K562 (cell line): ENCODE measurements at regions not wholly inside any gene's neighbourhood (a gene's known extent, or its start where the extent isn't known, plus 50 kb on each side); places are given as distances from the start of the nearest gene placed in this dataset.

Source experiments
- ATAC-seq: fragments of 200-7000 bp; cut with Tn5 transposase; 3 replicates; pipeline ENCODE4 v1.9.1; 2020; ENCODE audit warnings: moderate library complexity
- BruUV-seq: library from RNA; stranded (reverse); fragments of 400-500 nt; replicated peaks from 2 replicates; lab custom pipeline; 2021; lab: Mats Ljungman, UMichigan
- CTCF ChIA-PET: fragments of 300-600 bp; formaldehyde crosslinking; extraction: SDS; loops from one replicate; lab custom pipeline; 2021; ENCODE audit warnings: low intra/inter-chr PET ratio; lab: Yijun Ruan, JAX
- POLR2A ChIA-PET: fragments of 300-600, 350-650 bp; sonication (Branson Sonifier 250); formaldehyde crosslinking; extraction: SDS; loops from one replicate; lab custom pipeline; 2021; ENCODE audit warnings: antibody characterized with exemption, inconsistent platforms; lab: Yijun Ruan, JAX
- DNase-seq, 4 experiments: peaks; one replicate each; pipeline versions ENCODE4 v3.0.0 to v3.0.0-alpha.2; 2011 to 2018; ENCODE audit warnings: low spot score in 3 of 4, mixed read lengths in 3 of 4; ENCODE audit errors: extremely low read depth in 1 of 4
- FAIRE-seq: peaks from 2 replicates; lab custom pipeline; 2011; peaks lifted over from hg19 to GRCh38; lab: Jason Lieb, UNC
- H2AFZ ChIP-seq: 2 replicates; pipeline ENCODE4 v1.6.0; 2011; ENCODE audit warnings: low read depth, low read length, control low read depth, inconsistent platforms
- H3K27ac ChIP-seq: fragments of 200-600 bp; 3 replicates; pipeline ENCODE4 v1.8.0; 2011; ENCODE audit warnings: low read depth, mild to moderate bottlenecking, control low read depth, inconsistent platforms, low read length, moderate library complexity, mixed read lengths; ENCODE audit errors: extremely low read depth
- H3K27me3 ChIP-seq, 2 experiments: fragments of 300-600 bp in 1 of 2; 2 replicates in 1 of 2; 3 replicates in 1 of 2; pipeline versions ENCODE4 v1.6.0 to v1.8.0; 2011; ENCODE audit warnings: inconsistent platforms in 2 of 2, low read length in 2 of 2, mild to moderate bottlenecking in 1 of 2, mixed read lengths in 1 of 2, moderate library complexity in 1 of 2; ENCODE audit not compliant: control insufficient read depth in 2 of 2, insufficient read depth in 2 of 2
- H3K36me3 ChIP-seq: fragments of 300-600 bp; 3 replicates; pipeline ENCODE4 v1.8.0; 2011; ENCODE audit warnings: mild to moderate bottlenecking, low read length, inconsistent platforms; ENCODE audit not compliant: control insufficient read depth, insufficient read depth
- H3K4me1 ChIP-seq, 2 experiments: fragments of 200-600 bp in 1 of 2; replicated peaks in 1 of 2; 2 replicates in 1 of 2; 3 replicates in 1 of 2; pipeline versions ENCODE4 v1.5.1 to v1.8.0; 2011; ENCODE audit warnings: inconsistent platforms in 2 of 2, low read length in 2 of 2, mild to moderate bottlenecking in 1 of 2, mixed read lengths in 1 of 2, moderate library complexity in 1 of 2; ENCODE audit not compliant: control insufficient read depth in 2 of 2, insufficient read depth in 2 of 2
- H3K4me2 ChIP-seq: 2 replicates; pipeline ENCODE4 v1.6.1; 2011; ENCODE audit warnings: low read length, control low read depth, inconsistent platforms, mixed read lengths; ENCODE audit not compliant: insufficient read depth
- H3K4me3 ChIP-seq: fragments of 200-600 bp; sonication (generic), shearing (Covaris generic); 2 replicates; pipeline ENCODE4 v1.5.1; 2016; ENCODE audit warnings: control low read depth, inconsistent platforms
- H3K79me2 ChIP-seq: fragments of 200-600 bp; 3 replicates; pipeline ENCODE4 v1.8.0; 2011; ENCODE audit warnings: low read length, inconsistent platforms; ENCODE audit not compliant: control insufficient read depth, insufficient read depth
- H3K9ac ChIP-seq, 2 experiments: 2 replicates each; pipeline versions ENCODE4 v1.6.0 to v1.6.1; 2011; ENCODE audit warnings: low read depth in 2 of 2, low read length in 2 of 2, control low read depth in 1 of 2, inconsistent platforms in 1 of 2, mild to moderate bottlenecking in 1 of 2, mixed read lengths in 1 of 2; ENCODE audit not compliant: insufficient read depth in 1 of 2
- H3K9me1 ChIP-seq: one replicate; pipeline ENCODE4 v1.6.0; 2011; ENCODE audit warnings: inconsistent platforms, mild to moderate bottlenecking, low read length, moderate library complexity; ENCODE audit not compliant: control insufficient read depth, insufficient read depth
- H3K9me3 ChIP-seq: replicated peaks from 2 replicates; pipeline ENCODE4 v1.5.1; 2011; ENCODE audit warnings: low read depth, low read length, inconsistent platforms; ENCODE audit not compliant: control insufficient read depth, insufficient read depth
- H4K20me1 ChIP-seq: replicated peaks from 2 replicates; pipeline ENCODE4 v1.6.1; 2011; ENCODE audit warnings: low read length, inconsistent platforms, mixed read lengths; ENCODE audit not compliant: control insufficient read depth, insufficient read depth
- CXXC5 ChIP-seq: fragments of 250-450 bp; sonication (Bioruptor Pico); IDR thresholded peaks from 2 replicates; pipeline ENCODE4 v1.8.0; 2022; ENCODE audit warnings: inconsistent platforms, mild to moderate bottlenecking, moderate library complexity
- EP400 ChIP-seq: fragments of 450-650 bp; IDR thresholded peaks from 2 replicates; pipeline ENCODE4 v1.6.1; 2017; ENCODE audit warnings: antibody characterized with exemption, mild to moderate bottlenecking, moderate library complexity
- FOXA3 ChIP-seq, 2 experiments: fragments of 450-650 bp in 1 of 2; sonication (generic) in 1 of 2; formaldehyde crosslinking; IDR thresholded peaks in 1 of 2; conservative IDR thresholded peaks in 1 of 2; 2 replicates each; pipeline versions ENCODE4 v1.4.0 to v1.8.0; 2020 to 2022; ENCODE audit warnings: mild to moderate bottlenecking in 2 of 2, missing genetic modification reagents in 1 of 2
- KLF6 ChIP-seq: fragments of 250-450 bp; sonication (Bioruptor Pico); IDR thresholded peaks from 2 replicates; pipeline ENCODE4 v1.4.0; 2020; ENCODE audit warnings: mild to moderate bottlenecking, moderate library complexity, borderline replicate concordance
- NFRKB ChIP-seq: fragments of 450-650 bp; IDR thresholded peaks from 2 replicates; pipeline ENCODE4 v1.6.1; 2016; ENCODE audit warnings: low read depth
- NFYB ChIP-seq: IDR thresholded peaks from 2 replicates; pipeline ENCODE4 v1.6.1; 2011; ENCODE audit warnings: mild to moderate bottlenecking, moderate library complexity; ENCODE audit not compliant: insufficient read length; ENCODE audit errors: extremely low read depth
- NR2F6 ChIP-seq: fragments of 450-650 bp; formaldehyde crosslinking; IDR thresholded peaks from 2 replicates; pipeline ENCODE4 v1.4.0; 2020; ENCODE audit warnings: mild to moderate bottlenecking
- PHB ChIP-seq: fragments of 250-450 bp; sonication (Bioruptor Pico); IDR thresholded peaks from 2 replicates; pipeline ENCODE4 v1.5.0; 2021
- PML ChIP-seq: IDR thresholded peaks from 2 replicates; pipeline ENCODE4 v1.6.1; 2012; ENCODE audit warnings: low read length, inconsistent platforms
- TARDBP ChIP-seq: fragments of 450-650 bp; IDR thresholded peaks from 2 replicates; pipeline ENCODE4 v1.6.1; 2016
- ZNF12 ChIP-seq: sonication (generic); formaldehyde crosslinking; IDR thresholded peaks from 2 replicates; pipeline ENCODE4 v1.4.0; 2020; ENCODE audit warnings: mild to moderate bottlenecking, missing genetic modification reagents
- ZNF699 ChIP-seq: fragments of 250-450 bp; sonication (Bioruptor Pico); IDR thresholded peaks from 2 replicates; pipeline ENCODE4 v1.8.0; 2021; ENCODE audit warnings: mild to moderate bottlenecking, moderate library complexity; ENCODE audit not compliant: insufficient replicate concordance
- ZZZ3 ChIP-seq: fragments of 450-650 bp; IDR thresholded peaks from 2 replicates; pipeline ENCODE4 v1.6.1; 2016; ENCODE audit warnings: antibody characterized with exemption, mild to moderate bottlenecking, moderate library complexity
- WGBS: fragments of 100-300 bp; shearing (Covaris generic); methylation state at CpG from one replicate; pipeline ENCODE4 v1.1.6; 2016; ENCODE audit warnings: low coverage, mixed read lengths; ENCODE audit not compliant: insufficient coverage; ENCODE audit errors: missing lambda C conversion rate; 5-methylcytosine and 5-hydroxymethylcytosine counted together
- in situ Hi-C: fragments of 300-500 bp; cut with MboI; formaldehyde crosslinking; loops from 4 replicates; pipeline ENCODE4 v1.15.0; 2018; ENCODE audit warnings: inconsistent platforms, mixed read lengths
- intact Hi-C: fragments of 100-400 bp; cut with micrococcal nuclease; formaldehyde crosslinking; loops from 2 replicates; pipeline ENCODE4 v1.14.2; 2022
- TF ChIP-seq, protein P1 (sequence below): fragments of 450-650 bp; IDR thresholded peaks from 2 replicates; pipeline ENCODE4 v1.6.1; 2016; ENCODE audit warnings: borderline replicate concordance
- TF ChIP-seq, protein P2 (sequence below): IDR thresholded peaks from 2 replicates; pipeline ENCODE4 v1.6.1; 2011; ENCODE audit warnings: borderline replicate concordance, low read depth, mild to moderate bottlenecking, moderate library complexity, low read length; ENCODE audit not compliant: insufficient read depth, poor library complexity, severe bottlenecking
- TF ChIP-seq, protein P3 (sequence below): sonication (generic); formaldehyde crosslinking; IDR thresholded peaks from 2 replicates; pipeline ENCODE4 v1.8.1; 2023; ENCODE audit warnings: missing genetic modification reagents, mild to moderate bottlenecking, borderline replicate concordance

DNA sequence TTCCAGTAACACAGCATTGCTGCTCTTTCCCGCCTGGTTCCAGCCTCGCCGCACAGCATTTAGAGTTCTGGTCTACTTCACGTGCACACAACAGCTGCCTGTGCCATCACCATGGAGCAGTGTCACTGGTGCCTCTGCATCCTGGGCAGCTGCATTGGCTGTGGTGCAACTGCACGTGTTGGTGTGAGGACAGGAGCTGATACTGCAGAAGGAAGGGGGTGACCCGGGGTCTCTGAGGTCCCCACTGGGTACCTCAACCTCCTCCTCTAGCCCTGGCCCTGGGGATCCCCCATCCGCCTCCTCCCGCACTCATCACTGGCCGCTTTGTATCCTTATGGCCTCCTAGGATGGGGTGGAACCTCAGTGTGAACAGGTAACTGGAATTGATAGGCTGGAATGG lies 112.5 kb downstream of the SOX1 start:
- no peak for DNase-seq
- in situ Hi-C loops (no loop called here), intact Hi-C loops (no loop called here)
- no peaks in the 10 kb centered on the region for H3K36me3 ChIP-seq
- no peak overlapping the region for H3K4me2 ChIP-seq
- BruUV-seq: no TSS peak
- no peak overlapping the region for H3K27ac ChIP-seq
- no peaks in the 10 kb centered on the region for H3K79me2 ChIP-seq
- H3K4me3 ChIP-seq: no peak overlapping the region
- no peak overlapping the region for H3K9ac ChIP-seq
- no peaks in the 10 kb centered on the region for H4K20me1 ChIP-seq
- POLR2A ChIA-PET: no interaction called here
- WGBS: 0% methylated on average over 7 of the region's 9 CpGs
- CTCF ChIA-PET: no interaction called here
- no peak overlapping the region for H2AFZ ChIP-seq
- H3K27me3 ChIP-seq: peaks cover 0 to 14% of the 10 kb centered on the region in 2 experiments; a peak in 2 of 5 replicates
- no peaks in the 10 kb centered on the region for H3K9me1 ChIP-seq
- H3K4me1 ChIP-seq: no peaks in the 10 kb centered on the region
- FAIRE-seq: no peak
- ATAC-seq: no peak
- no peaks in the 10 kb centered on the region for H3K9me3 ChIP-seq
- TF ChIP-seq CXXC5 (CRISPR knock-in tag) (no peak), TARDBP (no peak), NFYB (no peak), NFRKB (no peak), FOXA3 (CRISPR knock-in tag; conservative IDR thresholded peaks at IDR 0.05 in 1 of 2, IDR thresholded peaks at IDR 0.05 in 1 of 2) (no peak), KLF6 (no peak), NR2F6 (no peak), ZZZ3 (no peak), PML (no peak), ZNF12 (no peak), ZNF699 (no peak), EP400 (no peak), PHB (CRISPR knock-in tag) (no peak)
- TF ChIP-seq, protein P1, sequence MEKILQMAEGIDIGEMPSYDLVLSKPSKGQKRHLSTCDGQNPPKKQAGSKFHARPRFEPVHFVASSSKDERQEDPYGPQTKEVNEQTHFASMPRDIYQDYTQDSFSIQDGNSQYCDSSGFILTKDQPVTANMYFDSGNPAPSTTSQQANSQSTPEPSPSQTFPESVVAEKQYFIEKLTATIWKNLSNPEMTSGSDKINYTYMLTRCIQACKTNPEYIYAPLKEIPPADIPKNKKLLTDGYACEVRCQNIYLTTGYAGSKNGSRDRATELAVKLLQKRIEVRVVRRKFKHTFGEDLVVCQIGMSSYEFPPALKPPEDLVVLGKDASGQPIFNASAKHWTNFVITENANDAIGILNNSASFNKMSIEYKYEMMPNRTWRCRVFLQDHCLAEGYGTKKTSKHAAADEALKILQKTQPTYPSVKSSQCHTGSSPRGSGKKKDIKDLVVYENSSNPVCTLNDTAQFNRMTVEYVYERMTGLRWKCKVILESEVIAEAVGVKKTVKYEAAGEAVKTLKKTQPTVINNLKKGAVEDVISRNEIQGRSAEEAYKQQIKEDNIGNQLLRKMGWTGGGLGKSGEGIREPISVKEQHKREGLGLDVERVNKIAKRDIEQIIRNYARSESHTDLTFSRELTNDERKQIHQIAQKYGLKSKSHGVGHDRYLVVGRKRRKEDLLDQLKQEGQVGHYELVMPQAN: no peak
- TF ChIP-seq, protein P2, sequence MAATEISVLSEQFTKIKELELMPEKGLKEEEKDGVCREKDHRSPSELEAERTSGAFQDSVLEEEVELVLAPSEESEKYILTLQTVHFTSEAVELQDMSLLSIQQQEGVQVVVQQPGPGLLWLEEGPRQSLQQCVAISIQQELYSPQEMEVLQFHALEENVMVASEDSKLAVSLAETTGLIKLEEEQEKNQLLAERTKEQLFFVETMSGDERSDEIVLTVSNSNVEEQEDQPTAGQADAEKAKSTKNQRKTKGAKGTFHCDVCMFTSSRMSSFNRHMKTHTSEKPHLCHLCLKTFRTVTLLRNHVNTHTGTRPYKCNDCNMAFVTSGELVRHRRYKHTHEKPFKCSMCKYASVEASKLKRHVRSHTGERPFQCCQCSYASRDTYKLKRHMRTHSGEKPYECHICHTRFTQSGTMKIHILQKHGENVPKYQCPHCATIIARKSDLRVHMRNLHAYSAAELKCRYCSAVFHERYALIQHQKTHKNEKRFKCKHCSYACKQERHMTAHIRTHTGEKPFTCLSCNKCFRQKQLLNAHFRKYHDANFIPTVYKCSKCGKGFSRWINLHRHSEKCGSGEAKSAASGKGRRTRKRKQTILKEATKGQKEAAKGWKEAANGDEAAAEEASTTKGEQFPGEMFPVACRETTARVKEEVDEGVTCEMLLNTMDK: no peak
- TF ChIP-seq, protein P3, sequence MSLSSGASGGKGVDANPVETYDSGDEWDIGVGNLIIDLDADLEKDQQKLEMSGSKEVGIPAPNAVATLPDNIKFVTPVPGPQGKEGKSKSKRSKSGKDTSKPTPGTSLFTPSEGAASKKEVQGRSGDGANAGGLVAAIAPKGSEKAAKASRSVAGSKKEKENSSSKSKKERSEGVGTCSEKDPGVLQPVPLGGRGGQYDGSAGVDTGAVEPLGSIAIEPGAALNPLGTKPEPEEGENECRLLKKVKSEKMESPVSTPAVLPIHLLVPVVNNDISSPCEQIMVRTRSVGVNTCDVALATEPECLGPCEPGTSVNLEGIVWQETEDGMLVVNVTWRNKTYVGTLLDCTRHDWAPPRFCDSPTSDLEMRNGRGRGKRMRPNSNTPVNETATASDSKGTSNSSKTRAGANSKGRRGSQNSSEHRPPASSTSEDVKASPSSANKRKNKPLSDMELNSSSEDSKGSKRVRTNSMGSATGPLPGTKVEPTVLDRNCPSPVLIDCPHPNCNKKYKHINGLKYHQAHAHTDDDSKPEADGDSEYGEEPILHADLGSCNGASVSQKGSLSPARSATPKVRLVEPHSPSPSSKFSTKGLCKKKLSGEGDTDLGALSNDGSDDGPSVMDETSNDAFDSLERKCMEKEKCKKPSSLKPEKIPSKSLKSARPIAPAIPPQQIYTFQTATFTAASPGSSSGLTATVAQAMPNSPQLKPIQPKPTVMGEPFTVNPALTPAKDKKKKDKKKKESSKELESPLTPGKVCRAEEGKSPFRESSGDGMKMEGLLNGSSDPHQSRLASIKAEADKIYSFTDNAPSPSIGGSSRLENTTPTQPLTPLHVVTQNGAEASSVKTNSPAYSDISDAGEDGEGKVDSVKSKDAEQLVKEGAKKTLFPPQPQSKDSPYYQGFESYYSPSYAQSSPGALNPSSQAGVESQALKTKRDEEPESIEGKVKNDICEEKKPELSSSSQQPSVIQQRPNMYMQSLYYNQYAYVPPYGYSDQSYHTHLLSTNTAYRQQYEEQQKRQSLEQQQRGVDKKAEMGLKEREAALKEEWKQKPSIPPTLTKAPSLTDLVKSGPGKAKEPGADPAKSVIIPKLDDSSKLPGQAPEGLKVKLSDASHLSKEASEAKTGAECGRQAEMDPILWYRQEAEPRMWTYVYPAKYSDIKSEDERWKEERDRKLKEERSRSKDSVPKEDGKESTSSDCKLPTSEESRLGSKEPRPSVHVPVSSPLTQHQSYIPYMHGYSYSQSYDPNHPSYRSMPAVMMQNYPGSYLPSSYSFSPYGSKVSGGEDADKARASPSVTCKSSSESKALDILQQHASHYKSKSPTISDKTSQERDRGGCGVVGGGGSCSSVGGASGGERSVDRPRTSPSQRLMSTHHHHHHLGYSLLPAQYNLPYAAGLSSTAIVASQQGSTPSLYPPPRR: no peak
